ENCODE measurements at regions not wholly inside any gene's neighbourhood (a gene's known extent, or its start where the extent isn't known, plus 50 kb on each side); places are given as distances from the start of the nearest gene placed in this dataset.

DNA sequence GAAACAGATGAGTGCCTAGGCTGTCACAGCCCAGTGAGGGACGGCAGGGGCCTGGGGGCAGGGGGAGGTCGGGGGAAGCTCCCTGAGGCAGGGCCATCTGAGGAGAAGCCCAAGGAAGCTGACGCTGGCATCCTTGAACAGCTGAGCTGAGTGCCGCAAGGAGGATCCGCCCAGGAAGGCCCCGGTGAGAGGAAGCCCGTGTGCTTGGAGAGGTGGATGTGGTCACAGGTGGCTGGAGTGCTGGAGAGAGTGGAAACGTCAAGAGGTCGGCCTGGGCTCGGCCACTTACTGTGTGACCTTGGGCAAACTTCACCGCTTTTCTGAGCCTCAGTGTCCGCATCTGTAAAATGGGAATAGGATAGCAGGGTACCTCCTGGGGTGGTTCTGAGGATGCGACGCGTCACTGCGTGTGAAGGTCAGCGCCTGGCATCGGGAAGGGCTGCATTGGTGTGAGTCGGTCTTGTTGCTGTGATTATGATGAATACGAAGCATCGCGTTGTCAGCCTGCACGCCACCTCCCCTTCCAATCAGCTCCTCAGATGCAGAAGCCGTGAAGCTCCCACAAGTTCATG lies 116.1 kb upstream of the PTPN1 start:
- no peak for DNase-seq (ENCODE audit: low read depth)

DNA sequence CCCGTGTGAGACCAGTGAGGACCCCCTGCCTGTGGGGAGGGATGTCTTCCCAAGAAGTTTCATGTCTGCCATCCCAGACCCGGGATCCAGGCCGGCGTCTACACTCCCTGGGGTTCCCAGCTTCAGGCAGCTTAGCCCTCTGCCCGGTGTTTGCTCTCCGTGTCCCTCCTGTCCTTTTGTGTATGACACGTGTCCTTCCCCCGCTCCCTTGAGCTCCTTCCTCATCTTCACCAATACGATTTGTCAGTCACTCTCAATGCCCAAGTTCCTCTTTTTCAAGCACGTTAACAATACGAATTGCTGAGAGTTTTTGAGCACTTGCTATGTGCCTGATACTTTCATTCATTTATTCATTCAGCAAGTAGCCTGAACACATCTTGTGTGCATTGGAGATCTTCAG lies 115.6 kb upstream of the PTPN1 start:
- no peak for DNase-seq (ENCODE audit: low read depth)

- DNase-seq (ENCODE audit: low read depth): no peak
These were observed 114.9 kb upstream of the PTPN1 start for GRCh38 chr20:50395251-50395729.

DNA sequence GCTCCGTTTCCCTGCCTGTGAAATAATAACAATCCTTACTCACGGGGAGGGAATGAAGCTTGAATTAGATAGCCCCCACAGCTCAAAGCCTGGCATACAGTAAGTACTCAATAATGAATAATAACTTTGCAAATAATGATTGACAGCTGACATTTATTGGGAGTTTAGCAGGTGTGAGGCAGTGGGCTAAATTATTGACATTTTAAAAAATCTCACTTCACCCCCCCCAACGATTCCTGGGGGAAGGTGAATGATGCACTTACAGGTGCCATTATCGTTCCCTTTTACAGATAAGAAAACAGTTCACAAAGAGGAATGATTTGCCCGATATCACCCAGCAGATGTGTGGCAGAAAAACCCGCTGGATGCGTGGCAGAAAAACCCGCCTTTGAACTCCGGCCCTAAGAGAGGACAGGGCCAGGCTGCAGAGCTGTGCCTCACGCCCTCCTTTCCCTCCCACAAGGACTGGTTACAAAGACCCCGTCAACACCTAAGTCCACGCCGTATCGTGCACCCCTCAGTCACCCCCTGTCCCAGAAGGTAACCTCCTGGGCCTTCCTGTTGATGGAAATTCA lies 114.2 kb upstream of the PTPN1 start:
- DNase-seq (ENCODE audit: low read depth): no peak

GRCh38 chr20:50396623-50397022 lies 113.6 kb upstream of the PTPN1 start:
- no peak for DNase-seq (ENCODE audit: low read depth)

DNA sequence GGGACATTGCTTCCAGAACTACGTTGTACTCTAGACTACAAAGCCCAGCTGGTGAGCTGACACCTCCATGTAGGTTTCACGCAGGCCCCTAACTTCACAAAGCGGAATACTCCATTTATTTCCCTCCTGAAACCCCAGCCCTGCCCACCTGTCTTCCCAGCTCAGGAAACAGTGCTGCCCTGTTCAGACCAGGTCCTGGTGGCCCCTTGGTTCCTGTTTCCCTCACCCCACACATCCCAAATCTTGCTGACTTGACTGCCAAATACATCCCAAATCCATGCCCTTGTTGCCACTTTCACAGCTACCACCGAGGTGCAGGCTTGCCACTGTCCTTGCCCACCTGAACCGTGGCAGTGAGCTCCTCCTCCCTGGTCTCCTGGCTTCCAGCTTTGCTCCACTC lies 113.1 kb upstream of the PTPN1 start:
- DNase-seq (ENCODE audit: low read depth): no peak

- DNase-seq (ENCODE audit: low read depth): no peak
These were observed 112.1 kb upstream of the PTPN1 start for GRCh38 chr20:50398064-50398463.

- no peak for DNase-seq (ENCODE audit: low read depth)
These were observed 111.7 kb upstream of the PTPN1 start for GRCh38 chr20:50398471-50398820.

DNA sequence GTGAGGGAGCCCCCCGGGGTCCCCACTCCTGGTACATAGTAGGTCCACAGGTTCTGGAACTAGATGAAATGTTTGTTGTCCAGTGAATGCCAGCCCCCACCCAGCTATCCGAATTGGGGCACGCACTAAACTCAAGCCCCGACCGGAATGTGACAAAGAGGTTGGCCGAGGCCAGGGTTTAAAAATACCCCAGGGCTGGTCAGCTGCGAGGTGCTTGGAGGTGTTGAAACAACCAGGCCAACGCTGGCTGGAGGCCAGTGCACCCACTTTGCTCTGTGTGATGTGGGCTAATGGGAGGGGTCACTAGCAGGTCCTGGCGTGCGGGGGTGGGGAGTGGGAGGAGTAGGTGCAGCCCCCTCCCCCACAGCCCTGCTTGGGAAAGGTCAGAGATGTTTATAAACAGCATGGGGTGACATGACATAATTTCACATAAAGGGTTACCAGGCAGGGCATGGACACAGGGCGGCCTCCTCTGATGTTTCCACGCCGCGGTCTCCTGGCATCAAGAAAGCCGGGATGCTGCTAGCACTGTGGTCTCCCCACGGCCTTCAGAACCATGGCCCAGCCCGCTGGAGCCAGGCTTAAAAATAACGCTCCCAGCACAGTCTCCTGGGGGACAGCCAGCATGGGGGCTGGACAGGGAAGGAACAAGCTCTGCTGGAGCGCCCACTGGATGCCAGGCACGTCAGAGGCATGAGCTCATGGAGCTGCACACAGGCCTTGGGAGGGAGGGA lies 111.2 kb upstream of the PTPN1 start:
- no peak for DNase-seq (ENCODE audit: low read depth)

- DNase-seq (ENCODE audit: low read depth): no peak
These were observed 110.6 kb upstream of the PTPN1 start for GRCh38 chr20:50399555-50399916.

DNA sequence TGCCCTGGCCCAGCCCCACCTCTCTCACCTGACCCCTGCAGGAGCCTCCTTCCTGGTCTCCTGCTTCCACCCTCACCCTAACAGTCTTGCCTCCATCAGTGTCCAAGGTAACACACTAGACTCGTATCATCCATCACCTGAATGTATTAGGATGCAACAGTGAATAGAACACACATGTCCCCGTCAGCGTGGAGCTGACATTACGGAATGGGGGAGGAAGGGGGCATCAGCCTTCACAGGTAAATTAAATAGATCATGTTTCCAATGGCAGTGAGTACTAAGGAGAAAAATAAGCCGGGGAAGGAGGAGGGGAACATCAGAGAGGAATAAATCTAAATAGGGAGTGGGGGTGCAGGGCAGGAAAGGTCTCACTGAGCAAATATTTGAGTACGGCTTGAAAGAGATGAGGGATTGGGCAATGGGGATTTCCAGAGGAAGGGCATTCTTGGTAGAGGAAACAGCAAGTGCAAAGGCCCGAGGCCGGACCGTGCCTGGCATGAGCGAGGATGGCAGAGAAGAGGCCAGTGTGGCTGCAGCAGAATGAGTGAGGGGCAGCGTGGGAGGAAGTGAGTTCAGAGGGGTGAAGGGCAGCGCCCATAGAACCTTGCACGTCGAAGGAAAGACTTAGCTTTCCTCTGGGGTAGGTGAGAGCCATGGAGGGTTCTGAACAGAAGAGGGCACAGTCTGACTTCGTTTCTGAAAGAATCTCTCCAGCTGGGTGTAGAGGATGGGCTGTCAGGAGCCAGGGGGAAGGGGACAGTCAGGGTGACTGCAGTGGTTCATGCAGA lies 110.1 kb upstream of the PTPN1 start:
- DNase-seq (ENCODE audit: low read depth): no peak

DNA sequence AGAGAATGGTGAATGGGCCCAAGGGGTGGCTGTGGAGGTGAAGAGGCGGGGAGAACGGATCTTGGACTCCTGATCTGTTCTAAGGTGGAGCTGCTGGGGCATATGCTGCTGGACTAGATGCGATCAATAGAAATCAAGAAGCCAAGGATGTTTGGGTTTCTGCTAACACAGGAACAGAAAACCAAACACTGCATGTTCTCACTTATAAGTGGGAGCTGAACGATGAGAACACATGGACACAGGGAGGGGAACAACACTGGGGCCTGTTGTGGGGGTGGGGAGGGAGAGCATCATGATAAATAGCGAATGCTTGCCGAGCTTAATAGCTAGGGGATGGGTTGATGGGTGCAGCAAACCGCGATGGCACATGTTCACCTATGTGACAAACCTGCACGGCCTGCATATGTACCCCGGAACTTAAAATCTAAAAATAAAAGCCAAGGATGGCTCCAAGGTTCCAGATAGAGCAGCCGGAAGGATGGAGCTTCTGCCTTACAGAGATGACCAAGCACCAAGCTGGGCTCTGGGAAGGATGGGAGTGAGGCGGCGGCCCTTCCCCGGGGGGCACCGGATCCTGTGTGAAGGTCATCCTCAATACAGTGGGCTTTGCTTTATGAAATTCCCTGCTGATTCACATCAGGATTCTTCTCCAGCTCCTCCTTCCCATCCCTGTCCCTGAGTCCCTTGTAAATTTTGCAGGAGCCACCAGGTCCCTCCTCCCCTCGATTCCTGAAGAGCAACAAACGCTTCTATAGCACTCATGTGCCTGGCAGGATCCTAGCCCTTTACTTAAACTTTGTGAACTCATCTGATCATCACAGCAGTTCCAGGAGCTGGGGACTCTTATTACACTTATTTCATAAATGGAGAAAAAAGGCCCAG lies 109.2 kb upstream of the PTPN1 start:
- DNase-seq (ENCODE audit: low read depth): no peak

DNA sequence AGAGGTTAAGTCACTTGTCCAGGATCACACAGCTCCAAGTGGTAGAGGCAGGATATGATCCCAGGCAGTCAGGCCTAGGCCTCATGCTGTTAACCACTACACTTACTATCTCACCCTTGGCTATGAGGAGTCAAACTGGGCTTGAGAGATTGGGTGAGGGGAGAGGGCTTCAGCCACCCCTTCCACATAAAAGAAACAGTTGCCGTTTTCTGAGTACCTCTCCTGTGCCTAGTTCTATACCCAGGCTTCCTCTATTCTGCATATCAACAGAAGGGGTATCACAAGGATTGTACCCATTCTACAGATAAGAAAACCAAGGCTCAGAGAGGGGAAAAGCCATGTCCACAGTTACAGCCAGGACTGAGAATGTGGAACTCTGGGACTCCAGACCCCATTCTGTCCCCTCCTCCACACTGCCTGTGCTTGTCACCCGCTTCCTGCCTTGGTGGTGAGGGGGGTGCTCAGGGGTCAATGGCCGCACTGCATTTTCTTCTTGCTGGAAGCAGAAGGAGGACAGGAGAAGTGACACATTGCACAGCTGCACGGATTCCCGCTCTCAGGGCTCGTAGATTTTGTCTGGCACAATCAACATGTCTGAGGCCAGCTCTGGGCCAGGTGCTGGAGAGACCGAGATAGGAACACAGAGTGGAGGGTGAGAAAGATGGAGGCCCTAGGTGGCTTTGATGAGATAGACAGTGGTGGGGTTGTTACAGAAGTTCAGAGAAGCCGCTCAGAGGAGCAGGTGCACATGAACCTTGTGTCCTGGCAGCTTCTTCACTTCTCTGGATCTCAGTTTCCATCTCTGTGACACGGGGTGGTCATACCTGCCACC lies 108.4 kb upstream of the PTPN1 start:
- DNase-seq (ENCODE audit: low read depth): no peak

- DNase-seq (ENCODE audit: low read depth): no peak
These were observed 106.4 kb upstream of the PTPN1 start for GRCh38 chr20:50403565-50404418.

GRCh38 chr20:50404419-50405234 lies 105.6 kb upstream of the PTPN1 start:
- no peak for DNase-seq (ENCODE audit: low read depth)

- DNase-seq (ENCODE audit: low read depth): no peak
These were observed 104.8 kb upstream of the PTPN1 start for GRCh38 chr20:50405235-50405914.

DNA sequence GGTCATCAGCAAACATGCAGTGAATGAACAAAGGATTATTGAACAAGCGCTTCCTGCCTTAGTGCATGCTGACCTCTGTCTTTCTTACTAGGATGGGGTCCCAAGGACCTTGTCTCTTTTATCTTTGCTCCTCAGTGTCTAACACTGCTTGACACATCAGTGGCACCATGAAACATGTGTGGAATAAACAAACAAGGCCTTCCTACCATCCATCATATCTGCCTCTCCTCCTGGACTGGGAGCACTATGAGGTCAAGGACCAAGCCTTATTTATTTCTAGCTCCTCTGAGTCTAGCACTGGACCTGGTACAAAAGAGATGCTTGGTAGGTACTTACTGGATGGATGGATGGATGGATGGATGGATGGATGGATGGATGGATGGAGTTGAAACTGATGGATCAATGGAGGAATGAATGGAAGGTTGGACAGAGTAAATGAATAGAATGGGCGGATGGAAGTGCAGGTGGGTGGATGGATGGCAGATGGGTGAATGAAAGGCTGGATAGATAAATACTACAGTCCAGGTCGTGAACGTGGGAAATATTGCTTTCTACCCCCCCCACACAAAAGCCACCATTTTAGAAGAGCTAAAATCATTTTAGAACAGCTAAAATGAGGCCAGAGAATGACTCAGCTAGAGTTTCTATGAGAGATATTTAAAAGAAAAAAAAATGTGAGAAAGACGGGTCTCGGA lies 104.1 kb upstream of the PTPN1 start:
- no peak for DNase-seq (ENCODE audit: low read depth)

- no peak for DNase-seq (ENCODE audit: low read depth)
These were observed 103.5 kb upstream of the PTPN1 start for GRCh38 chr20:50406610-50407136.
